ENCODE measurements at regions not wholly inside any gene's neighbourhood (a gene's known extent, or its start where the extent isn't known, plus 50 kb on each side); places are given as distances from the start of the nearest gene placed in this dataset.

DNA sequence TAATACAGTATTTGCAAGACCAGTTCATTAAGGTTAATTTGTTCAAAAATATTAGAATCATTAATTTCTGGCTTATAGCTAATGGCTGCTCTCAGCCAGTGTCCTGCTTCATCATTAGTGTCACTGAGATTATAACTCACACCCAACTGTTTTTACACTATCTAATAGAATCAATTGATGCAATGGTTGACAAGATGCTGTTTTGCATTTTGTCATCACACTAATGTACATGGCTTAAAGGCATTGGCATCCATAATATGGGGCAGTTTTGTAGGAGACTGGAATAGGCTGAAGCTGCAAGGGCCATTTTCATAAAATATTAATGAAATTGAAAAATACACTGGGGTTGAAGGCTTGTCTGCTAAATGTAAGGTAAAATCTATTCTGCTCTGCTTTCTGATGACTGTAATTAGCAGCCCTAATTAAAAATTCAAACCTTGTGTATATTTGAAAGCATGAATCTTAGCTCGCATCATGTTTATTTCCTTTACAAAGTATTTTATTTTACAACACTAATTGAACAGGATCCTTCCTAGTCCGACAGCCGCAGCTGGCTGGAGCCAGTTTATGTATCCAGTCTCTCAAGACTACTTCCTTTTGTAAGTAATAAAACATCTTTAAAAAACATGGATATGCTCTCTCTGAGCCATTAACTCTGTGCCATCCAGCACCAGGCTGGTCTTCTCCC is 296.7 kb downstream of the POU4F1 start:
- TF ChIP-seq, protein P1, sequence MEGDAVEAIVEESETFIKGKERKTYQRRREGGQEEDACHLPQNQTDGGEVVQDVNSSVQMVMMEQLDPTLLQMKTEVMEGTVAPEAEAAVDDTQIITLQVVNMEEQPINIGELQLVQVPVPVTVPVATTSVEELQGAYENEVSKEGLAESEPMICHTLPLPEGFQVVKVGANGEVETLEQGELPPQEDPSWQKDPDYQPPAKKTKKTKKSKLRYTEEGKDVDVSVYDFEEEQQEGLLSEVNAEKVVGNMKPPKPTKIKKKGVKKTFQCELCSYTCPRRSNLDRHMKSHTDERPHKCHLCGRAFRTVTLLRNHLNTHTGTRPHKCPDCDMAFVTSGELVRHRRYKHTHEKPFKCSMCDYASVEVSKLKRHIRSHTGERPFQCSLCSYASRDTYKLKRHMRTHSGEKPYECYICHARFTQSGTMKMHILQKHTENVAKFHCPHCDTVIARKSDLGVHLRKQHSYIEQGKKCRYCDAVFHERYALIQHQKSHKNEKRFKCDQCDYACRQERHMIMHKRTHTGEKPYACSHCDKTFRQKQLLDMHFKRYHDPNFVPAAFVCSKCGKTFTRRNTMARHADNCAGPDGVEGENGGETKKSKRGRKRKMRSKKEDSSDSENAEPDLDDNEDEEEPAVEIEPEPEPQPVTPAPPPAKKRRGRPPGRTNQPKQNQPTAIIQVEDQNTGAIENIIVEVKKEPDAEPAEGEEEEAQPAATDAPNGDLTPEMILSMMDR (IDR thresholded peaks at IDR 0.05; ENCODE audit: insufficient read depth, low read length, poor library complexity, severe bottlenecking) = no peak
- TF ChIP-seq EZH2phosphoT487 (conservative IDR thresholded peaks at IDR 0.05; ENCODE audit: low read length) = no peak
